NCI-H2107 treated with DMSO at 0.1 percent for 48 hours (cell line): ENCODE measurements at regions not wholly inside any gene's neighbourhood (a gene's known extent, or its start where the extent isn't known, plus 50 kb on each side); places are given as distances from the start of the nearest gene placed in this dataset.

Experiments used
- DNase-seq: peaks from one replicate; lab custom pipeline; 2025; ENCODE audit not compliant: unreplicated experiment; lab: John Stamatoyannopoulos, UW

- no peak for DNase-seq
Observed at GRCh38 chr1:38431535-38432376, 385.2 kb upstream of the POU3F1 start.

DNA sequence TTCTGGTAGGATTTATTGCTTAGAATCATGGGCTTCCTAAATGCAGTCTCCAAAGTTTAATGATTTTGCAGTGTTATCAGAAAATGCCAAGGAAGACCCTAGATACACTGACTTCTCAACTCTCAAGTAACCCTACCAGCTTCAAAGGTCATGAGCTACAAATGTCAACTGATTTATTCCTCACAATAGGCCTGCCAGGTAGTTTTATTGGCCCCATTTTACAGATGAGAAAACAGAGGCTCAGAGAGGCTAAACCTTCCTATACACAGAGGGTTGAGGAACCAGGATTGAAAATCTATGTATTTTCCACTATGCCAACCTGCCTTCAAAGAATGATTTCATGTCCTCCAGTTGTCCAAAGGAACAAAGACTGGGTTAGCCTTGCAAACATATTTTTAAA is 384.4 kb upstream of the POU3F1 start:
- DNase-seq: no peak

- no peak for DNase-seq
Observed at GRCh38 chr1:38424677-38425076, 378.1 kb upstream of the POU3F1 start.

DNA sequence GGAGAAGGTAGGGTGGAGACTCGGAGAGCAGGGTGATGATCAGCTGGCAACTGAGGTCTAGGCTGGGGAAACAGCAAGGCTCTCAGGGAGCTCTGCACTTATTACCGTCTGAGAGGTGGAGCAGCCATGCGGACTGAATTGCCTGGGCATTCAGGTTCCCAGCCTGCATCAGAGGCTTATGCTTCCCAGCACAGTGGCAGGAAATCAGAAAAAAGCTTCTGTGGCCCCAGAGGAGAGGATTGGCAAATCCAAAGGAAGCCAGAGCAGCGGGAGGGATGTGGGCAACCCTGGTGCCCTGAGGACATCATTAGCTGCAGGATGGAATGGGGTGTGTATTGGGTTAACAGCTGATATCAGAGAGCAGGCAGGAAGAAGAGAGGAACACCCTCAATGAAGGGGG is 374.1 kb upstream of the POU3F1 start:
- DNase-seq: no peak

- DNase-seq: no peak
Observed at GRCh38 chr1:38418195-38419030, 371.8 kb upstream of the POU3F1 start.

GRCh38 chr1:38403667-38404066 is 357.1 kb upstream of the POU3F1 start:
- DNase-seq: no peak

GRCh38 chr1:38402230-38402815 is 355.7 kb upstream of the POU3F1 start:
- DNase-seq: no peak

- no peak for DNase-seq
Observed at GRCh38 chr1:38396606-38397005, 350.0 kb upstream of the POU3F1 start.

GRCh38 chr1:38394303-38394702 is 347.7 kb upstream of the POU3F1 start:
- no peak for DNase-seq

DNA sequence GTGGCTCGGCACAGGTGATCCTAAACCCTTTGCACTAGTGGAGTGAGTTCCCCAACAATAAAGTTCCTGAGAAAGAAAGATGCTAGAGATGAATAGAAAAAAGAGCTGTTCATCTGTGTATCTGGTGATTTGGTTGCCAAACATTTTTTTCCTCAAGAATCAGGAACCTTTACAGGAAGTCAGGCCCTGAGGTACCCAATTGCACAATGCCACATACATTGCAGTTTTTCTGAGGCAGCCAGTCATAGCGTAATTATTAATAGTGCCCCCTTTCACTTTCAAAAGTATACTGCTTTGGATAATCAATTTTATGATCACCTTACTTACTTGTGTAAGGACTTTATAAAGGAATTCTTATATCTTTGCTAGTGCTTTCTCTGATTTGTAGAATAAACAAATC is 346.3 kb upstream of the POU3F1 start:
- DNase-seq: no peak

- DNase-seq: no peak
Observed at GRCh38 chr1:38381256-38381655, 334.7 kb upstream of the POU3F1 start.

GRCh38 chr1:38376577-38376976 is 330.0 kb upstream of the POU3F1 start:
- no peak for DNase-seq

DNA sequence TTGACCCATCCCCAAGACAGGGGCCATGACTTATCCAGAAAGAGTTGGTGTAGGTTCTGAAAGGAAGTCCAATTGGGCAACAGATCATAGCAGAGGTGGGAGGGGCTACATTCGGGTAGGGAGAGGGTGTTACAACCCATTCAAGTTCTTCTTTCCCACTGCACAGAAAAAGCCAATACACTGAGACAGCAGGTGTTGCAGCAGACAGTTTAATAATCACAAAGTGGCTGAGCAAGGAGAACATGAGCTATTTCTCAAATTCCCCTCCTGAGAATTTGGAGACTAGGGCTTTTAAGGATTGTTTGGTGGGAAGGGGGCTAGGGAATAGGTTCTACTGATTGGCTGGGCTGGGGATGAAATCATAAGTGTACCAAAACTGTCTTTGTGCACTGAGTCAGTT is 328.4 kb upstream of the POU3F1 start:
- no peak for DNase-seq

- no peak for DNase-seq
Observed at GRCh38 chr1:38371505-38371844, 324.9 kb upstream of the POU3F1 start.

GRCh38 chr1:38370716-38371504 is 324.3 kb upstream of the POU3F1 start:
- DNase-seq: no peak

DNA sequence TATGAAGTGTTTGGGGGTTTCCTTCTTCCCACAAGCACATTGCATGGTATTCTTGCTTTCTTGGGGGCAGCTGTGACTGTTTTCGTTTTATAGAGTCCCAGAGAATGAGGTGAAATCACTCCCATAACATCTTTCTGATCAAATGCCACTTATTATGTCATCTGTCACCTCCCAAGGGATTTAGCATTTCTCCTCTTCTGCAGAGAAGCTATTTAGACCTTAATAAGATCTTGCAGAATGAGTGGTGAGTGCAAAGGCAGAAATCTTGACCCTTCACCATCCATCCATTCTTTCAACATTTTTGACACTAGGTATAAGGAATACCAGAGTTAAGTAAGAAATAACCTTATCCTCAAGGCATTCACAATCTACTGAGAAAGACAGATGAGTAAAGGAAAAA is 318.6 kb upstream of the POU3F1 start:
- DNase-seq: no peak

DNA sequence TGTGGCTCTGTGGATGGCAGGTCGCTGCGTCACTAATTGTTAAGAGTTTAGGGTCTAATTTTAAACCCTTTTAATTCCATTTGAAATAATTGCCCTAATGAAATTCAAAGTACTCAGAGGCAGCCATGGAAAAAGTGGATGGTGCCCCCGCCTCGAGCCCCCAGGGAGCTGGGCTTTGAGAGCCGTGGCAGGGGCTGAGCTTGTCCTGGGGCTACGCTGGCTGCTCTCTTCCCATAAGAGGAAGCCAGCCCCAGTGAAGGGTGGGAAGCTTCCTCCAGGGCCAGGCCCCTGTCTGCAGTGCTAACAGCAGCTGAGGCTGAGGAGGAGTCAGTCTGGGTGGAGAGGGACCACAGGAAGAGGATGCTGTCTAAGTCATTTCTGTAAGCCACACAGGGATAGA is 315.0 kb upstream of the POU3F1 start:
- DNase-seq: no peak

- no peak for DNase-seq
Observed at GRCh38 chr1:38360807-38361206, 314.2 kb upstream of the POU3F1 start.

DNA sequence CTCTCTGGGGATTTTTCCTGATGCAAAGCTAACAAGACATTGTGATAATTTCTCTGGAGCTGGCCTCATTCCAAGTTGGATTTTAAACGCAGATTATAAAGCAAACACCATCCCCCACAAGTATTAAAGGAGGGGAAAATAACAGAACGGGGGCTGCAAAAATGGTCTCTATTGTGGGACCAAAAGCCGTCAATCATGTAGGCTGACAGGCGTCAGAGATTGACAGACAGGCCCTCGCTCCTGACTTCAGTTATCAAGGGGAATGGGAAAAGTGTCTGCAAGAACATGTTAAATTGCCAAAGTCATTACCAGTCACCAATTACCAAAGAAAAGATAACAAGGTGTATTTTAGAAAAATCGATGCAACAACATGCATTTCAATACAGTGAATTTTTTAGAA is 307.4 kb upstream of the POU3F1 start:
- DNase-seq: no peak

GRCh38 chr1:38352869-38353268 is 306.3 kb upstream of the POU3F1 start:
- DNase-seq: no peak

DNA sequence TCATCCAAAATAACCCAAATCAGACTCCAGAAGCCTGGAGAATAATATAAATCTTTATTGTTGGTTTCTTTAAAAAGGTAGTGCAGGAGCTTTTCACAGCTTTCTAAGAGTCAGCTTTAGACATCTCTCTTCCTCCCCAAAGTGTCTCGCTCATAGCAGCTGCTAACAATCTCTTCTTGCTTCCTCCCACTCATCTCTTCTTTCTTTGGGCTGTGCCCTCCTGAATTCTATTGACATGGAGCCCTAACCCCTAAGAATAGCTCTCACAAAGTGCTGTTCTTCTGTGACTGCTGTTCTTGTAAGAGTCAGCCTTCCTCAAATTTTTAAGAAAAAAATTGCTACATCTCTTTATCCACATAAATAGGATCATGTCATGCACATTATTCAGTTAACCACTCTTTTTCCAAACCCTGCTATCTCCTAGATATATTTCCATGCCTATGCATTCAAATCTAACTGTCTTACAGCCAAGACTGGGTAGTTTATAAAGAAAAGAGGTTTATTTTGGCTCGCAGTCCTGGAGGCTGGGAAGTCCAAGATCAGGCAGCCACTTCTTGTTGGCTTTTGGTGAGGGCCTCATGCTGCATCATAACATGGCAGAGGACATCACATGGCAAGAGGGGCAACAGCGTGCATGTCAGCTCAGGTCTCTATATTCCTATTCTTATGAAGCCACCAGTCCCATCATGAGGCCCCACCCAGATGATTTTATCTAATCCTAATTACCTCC is 301.0 kb upstream of the POU3F1 start:
- DNase-seq: no peak
